Upper lobe of left lung (tissue), 6 donors: ENCODE measurements at regions not wholly inside any gene's neighbourhood (a gene's known extent, or its start where the extent isn't known, plus 50 kb on each side); places are given as distances from the start of the nearest gene placed in this dataset.

Experiments
- ATAC-seq, 2 donors: fragments of 200-7000 bp; cut with Tn5 transposase; one replicate each; pipeline ENCODE4 v1.9.1; 2022; ENCODE audit warnings: mild to moderate bottlenecking in 2 of 2, moderate library complexity in 2 of 2; ENCODE audit not compliant: low FRiP score in 2 of 2
- DNase-seq, 2 donors: peaks; one replicate each; pipeline ENCODE4 v3.0.0-alpha.2; 2019 to 2020
- H3K27ac ChIP-seq, 4 donors: fragments of 200-600 bp; sonication (generic); one replicate each; pipeline ENCODE4 v1.5.1; 2016 to 2019
- H3K27me3 ChIP-seq, 4 donors: fragments of 200-600 bp; sonication (generic); one replicate each; pipeline ENCODE4 v1.5.1; 2017 to 2019
- H3K36me3 ChIP-seq, 4 donors: fragments of 200-600 bp; sonication (generic); one replicate each; pipeline ENCODE4 v1.5.1; 2016 to 2019
- H3K4me1 ChIP-seq, 4 donors: fragments of 200-600 bp; sonication (generic); one replicate each; pipeline ENCODE4 v1.5.1; 2018 to 2019
- H3K4me3 ChIP-seq, 4 donors: fragments of 200-600 bp; sonication (generic); one replicate each; pipeline ENCODE4 v1.5.1; 2017 to 2019; ENCODE audit warnings: mild to moderate bottlenecking in 2 of 4, moderate library complexity in 1 of 4
- H3K9me3 ChIP-seq, 4 donors: fragments of 200-600 bp; sonication (generic); one replicate each; pipeline ENCODE4 v1.5.1; 2018 to 2019
- EP300 ChIP-seq, 4 donors: sonication (generic); formaldehyde crosslinking; IDR thresholded peaks; one replicate each; pipeline ENCODE4 v1.5.1; 2017; ENCODE audit warnings: antibody characterized with exemption in 4 of 4, control low read depth in 2 of 4
- POLR2A ChIP-seq, 4 donors: fragments of 450-650 bp; IDR thresholded peaks; one replicate each; pipeline ENCODE4 v1.5.1; 2016 to 2017; ENCODE audit warnings: antibody characterized with exemption in 4 of 4, mild to moderate bottlenecking in 2 of 4
- POLR2AphosphoS5 ChIP-seq, 2 donors: sonication (generic); formaldehyde crosslinking; IDR thresholded peaks; one replicate each; pipeline ENCODE4 v1.5.1; 2017; ENCODE audit warnings: antibody characterized with exemption in 2 of 2
- WGBS, 2 donors: methylation state at CpG; one replicate each; pipeline ENCODE4 v1.1.5; 2017 to 2018; 5-methylcytosine and 5-hydroxymethylcytosine counted together
- TF ChIP-seq, protein P1 (sequence below), 6 experiments: fragments of 450-650 bp in 4 of 6; fragments of 200-600 bp in 2 of 6; sonication (generic) in 2 of 6; IDR thresholded peaks; one replicate each; pipeline ENCODE4 v1.5.1; 2016 to 2019; ENCODE audit warnings: antibody characterized with exemption in 6 of 6
- donor health status: DM: no; HTN: no; CAD: no; lungs with moderate emphysema.
- donor health status: DM: no; HTN: yes; CAD: no; lungs with severe emphysema.

GRCh38 chr13:107241381-107241780 is 673.4 kb upstream of the ARGLU1 start:
- no peaks in the 10 kb centered on the region for H3K36me3 ChIP-seq
- no peaks in the 10 kb centered on the region for H3K4me1 ChIP-seq
- no peak for TF ChIP-seq POLR2AphosphoS5 (IDR thresholded peaks at IDR 0.05)
- TF ChIP-seq, protein P1, sequence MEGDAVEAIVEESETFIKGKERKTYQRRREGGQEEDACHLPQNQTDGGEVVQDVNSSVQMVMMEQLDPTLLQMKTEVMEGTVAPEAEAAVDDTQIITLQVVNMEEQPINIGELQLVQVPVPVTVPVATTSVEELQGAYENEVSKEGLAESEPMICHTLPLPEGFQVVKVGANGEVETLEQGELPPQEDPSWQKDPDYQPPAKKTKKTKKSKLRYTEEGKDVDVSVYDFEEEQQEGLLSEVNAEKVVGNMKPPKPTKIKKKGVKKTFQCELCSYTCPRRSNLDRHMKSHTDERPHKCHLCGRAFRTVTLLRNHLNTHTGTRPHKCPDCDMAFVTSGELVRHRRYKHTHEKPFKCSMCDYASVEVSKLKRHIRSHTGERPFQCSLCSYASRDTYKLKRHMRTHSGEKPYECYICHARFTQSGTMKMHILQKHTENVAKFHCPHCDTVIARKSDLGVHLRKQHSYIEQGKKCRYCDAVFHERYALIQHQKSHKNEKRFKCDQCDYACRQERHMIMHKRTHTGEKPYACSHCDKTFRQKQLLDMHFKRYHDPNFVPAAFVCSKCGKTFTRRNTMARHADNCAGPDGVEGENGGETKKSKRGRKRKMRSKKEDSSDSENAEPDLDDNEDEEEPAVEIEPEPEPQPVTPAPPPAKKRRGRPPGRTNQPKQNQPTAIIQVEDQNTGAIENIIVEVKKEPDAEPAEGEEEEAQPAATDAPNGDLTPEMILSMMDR (IDR thresholded peaks at IDR 0.05) = no peak
- H3K27me3 ChIP-seq = no peaks in the 10 kb centered on the region
- DNase-seq = no peak
- H3K9me3 ChIP-seq = no peaks in the 10 kb centered on the region
- 74 to 85% methylated on average over 7 of the region's 7 CpGs for WGBS, 2 donors
- no peak for ATAC-seq
- no peak overlapping the region for H3K27ac ChIP-seq
- H3K4me3 ChIP-seq = no peak overlapping the region

DNA sequence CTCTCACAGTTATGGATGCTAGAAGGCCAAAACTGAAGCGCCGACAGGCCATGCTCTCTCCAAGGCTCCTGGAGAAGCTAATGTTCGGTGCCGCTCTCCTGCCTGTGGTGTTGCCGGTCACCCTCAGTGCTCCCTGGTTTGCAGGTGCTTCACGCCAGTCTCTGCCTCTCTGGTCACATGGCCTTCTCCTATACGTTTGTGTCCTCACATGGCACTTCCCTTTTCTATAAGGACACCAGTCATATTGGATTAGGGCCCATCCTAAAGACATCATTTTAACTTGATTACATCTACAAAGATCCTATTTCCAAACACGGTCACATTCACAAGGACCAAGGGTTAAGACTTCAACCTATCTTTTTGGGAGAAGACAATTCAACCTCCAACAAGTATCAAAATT is 671.3 kb upstream of the ARGLU1 start:
- H3K27ac ChIP-seq = no peak overlapping the region
- no peaks in the 10 kb centered on the region for H3K27me3 ChIP-seq
- no peaks in the 10 kb centered on the region for H3K36me3 ChIP-seq
- ATAC-seq = no peak
- H3K4me1 ChIP-seq = no peaks in the 10 kb centered on the region
- no peak for DNase-seq
- 87 to 88% methylated on average over 8 of the region's 8 CpGs for WGBS, 2 donors
- no peak overlapping the region for H3K4me3 ChIP-seq
- TF ChIP-seq POLR2A (IDR thresholded peaks at IDR 0.05) (no peak), POLR2AphosphoS5 (IDR thresholded peaks at IDR 0.05) (no peak), EP300 (IDR thresholded peaks at IDR 0.05) (no peak)
- TF ChIP-seq, protein P1 (IDR thresholded peaks at IDR 0.05) = no peak
- H3K9me3 ChIP-seq = no peaks in the 10 kb centered on the region

DNA sequence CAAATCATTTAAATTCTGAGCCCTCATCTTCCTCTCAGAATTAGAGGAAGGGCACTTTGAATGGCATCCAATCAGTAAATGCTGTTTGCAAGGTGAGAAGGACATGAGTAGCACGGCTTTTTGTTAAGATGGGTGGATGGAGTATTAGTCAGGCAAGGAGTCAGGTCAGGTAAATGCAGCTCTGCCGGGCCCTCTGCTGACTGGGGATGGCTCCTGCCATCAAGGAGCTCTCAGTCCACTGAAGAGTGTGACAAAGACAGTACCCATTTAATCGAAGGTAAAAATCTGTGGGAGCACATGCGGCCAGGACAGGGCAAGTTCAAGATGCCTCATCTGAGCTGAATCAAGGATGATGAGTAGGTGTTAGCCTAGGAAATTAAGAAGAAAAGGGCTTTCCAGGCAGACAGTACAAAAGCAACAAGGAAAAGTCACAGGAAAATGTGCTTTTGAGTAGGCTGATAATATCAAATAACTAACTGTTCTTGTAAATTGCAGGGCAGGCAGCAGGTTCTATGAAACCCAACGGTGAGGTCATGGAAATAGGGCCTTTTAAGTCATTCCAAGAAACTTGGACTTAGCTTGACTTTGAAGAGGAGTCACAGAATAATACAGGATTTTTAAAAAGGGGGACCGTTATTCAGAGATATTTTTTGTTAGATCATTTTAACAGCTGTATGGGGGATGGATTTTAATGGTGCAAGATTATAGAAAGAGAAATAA is 670.5 kb upstream of the ARGLU1 start:
- no peak overlapping the region for H3K4me3 ChIP-seq
- ATAC-seq (no peak), DNase-seq (no peak)
- 81 to 87% methylated on average over 6 of the region's 6 CpGs for WGBS, 2 donors
- H3K27ac ChIP-seq = no peak overlapping the region
- H3K36me3 ChIP-seq = no peaks in the 10 kb centered on the region
- no peaks in the 10 kb centered on the region for H3K4me1 ChIP-seq
- TF ChIP-seq, protein P1 (IDR thresholded peaks at IDR 0.05) = no peak
- TF ChIP-seq EP300 (IDR thresholded peaks at IDR 0.05) (no peak), POLR2A (IDR thresholded peaks at IDR 0.05) (no peak), POLR2AphosphoS5 (IDR thresholded peaks at IDR 0.05) (no peak)
- H3K27me3 ChIP-seq = no peaks in the 10 kb centered on the region
- H3K9me3 ChIP-seq = no peaks in the 10 kb centered on the region

DNA sequence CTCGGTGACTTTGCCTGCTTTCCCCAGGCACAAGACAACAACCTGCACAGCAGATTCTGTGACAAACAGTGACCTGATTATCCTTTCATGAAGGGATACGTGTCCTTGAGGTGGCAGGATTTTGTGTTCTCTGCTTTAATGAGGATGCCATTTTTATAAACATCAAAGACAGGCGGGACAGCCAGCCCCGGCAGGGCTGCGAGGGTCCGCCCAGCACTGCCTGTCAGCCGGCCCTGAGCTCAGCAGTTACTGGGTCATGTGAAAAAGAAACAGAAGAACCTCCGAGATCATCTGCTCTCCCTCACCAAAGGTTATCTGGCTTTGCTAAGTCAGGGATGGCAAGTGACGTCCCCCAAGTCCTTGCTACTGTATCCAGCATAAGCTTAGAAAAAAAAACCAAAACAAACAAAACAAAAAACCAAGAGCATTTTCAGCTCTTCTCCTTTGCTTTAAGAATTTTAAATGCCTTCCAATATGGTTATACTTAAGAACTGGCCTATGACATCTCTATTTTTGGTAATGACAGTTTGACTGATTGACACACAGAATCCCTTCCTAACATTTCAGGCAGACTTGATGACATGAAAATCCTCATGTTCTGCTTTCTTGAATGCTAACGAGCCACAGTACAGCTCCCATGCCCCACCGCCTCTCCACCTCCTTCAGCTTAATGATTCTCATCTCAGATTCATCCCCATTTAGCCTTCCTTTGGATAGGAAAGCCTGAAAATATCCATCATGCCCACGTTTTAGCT is 666.6 kb upstream of the ARGLU1 start:
- DNase-seq = peak in 1 of 2 donors; percentile 46
- H3K27me3 ChIP-seq = no peaks in the 10 kb centered on the region
- H3K9me3 ChIP-seq = no peaks in the 10 kb centered on the region
- no peak for ATAC-seq
- 64 to 70% methylated on average over 9 to 12 of the region's 12 CpGs for WGBS, 2 donors
- H3K4me3 ChIP-seq = no peak overlapping the region
- no peak for TF ChIP-seq EP300 (IDR thresholded peaks at IDR 0.05)
- TF ChIP-seq POLR2A (IDR thresholded peaks at IDR 0.05) = no peak
- TF ChIP-seq POLR2AphosphoS5 (IDR thresholded peaks at IDR 0.05) = no peak
- TF ChIP-seq, protein P1 (IDR thresholded peaks at IDR 0.05) = no peak
- no peaks in the 10 kb centered on the region for H3K4me1 ChIP-seq
- H3K27ac ChIP-seq = no peak overlapping the region
- H3K36me3 ChIP-seq = no peaks in the 10 kb centered on the region
